Right lobe of liver (tissue), 4 donors: ENCODE measurements at regions not wholly inside any gene's neighbourhood (a gene's known extent, or its start where the extent isn't known, plus 50 kb on each side); places are given as distances from the start of the nearest gene placed in this dataset.

Experiments
- POLR2A ChIP-seq: fragments of 450-650 bp; IDR thresholded peaks from one replicate; pipeline ENCODE4 v1.6.1; 2017; ENCODE audit warnings: antibody characterized with exemption, mild to moderate bottlenecking
- TF ChIP-seq, protein P1 (sequence below), 4 donors: fragments of 200-600 bp in 3 of 4; fragments of 450-650 bp in 1 of 4; IDR thresholded peaks; one replicate each; pipeline versions ENCODE4 v1.5.1 to v1.8.0; 2016 to 2022; ENCODE audit warnings: antibody characterized with exemption in 4 of 4, mild to moderate bottlenecking in 2 of 4
- donor health status: DM: no; HTN: no; CAD: no.
- donor health status: DM: no; HTN: no; CAD: no.
- donor health status: DM: no; HTN: yes; CAD: no.

DNA sequence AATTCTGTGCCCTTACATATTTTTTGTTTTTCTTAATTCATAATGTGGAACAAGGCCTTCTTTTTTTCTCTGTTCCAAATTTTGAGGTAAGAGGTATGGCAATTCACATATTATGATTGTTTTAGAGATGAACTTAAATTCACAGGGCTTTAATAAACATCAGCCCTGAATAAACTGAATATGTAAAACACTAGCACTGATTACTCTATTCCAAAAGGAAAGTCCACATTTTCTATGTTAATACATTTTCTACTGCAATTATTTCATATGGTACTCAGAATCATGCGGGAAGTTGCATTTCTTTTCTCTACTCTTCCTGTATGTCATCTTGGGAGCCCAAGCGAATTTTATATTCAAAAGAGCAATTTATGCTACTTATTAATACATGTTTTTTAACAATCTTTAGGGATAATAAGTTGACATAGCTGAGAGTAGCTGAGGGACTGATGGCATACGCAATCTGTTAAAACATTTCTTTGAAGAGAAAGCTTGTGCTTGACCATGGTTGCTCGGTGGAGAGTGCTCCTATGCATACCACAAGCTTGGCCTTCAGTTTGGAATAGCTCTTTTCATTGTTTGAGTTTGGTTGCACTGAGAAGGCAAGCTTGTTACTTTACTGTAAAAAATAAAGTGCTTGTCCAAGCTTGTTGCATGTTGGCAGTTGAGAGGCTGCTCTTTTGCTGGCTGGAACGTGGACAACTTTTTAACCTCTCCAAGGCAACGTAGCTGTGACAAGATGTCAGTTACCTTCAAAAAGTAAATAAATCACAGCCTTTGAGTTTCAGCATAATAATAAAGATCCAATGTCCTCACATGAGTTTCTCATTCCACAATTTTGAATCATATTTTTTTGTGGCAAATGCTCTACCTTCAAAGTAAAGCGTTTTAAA, 196.3 kb upstream of the SPRY1 start:
- TF ChIP-seq, protein P1, sequence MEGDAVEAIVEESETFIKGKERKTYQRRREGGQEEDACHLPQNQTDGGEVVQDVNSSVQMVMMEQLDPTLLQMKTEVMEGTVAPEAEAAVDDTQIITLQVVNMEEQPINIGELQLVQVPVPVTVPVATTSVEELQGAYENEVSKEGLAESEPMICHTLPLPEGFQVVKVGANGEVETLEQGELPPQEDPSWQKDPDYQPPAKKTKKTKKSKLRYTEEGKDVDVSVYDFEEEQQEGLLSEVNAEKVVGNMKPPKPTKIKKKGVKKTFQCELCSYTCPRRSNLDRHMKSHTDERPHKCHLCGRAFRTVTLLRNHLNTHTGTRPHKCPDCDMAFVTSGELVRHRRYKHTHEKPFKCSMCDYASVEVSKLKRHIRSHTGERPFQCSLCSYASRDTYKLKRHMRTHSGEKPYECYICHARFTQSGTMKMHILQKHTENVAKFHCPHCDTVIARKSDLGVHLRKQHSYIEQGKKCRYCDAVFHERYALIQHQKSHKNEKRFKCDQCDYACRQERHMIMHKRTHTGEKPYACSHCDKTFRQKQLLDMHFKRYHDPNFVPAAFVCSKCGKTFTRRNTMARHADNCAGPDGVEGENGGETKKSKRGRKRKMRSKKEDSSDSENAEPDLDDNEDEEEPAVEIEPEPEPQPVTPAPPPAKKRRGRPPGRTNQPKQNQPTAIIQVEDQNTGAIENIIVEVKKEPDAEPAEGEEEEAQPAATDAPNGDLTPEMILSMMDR (IDR thresholded peaks at IDR 0.05): no peak
- no peak for TF ChIP-seq POLR2A
